ENCODE measurements at regions not wholly inside any gene's neighbourhood (a gene's known extent, or its start where the extent isn't known, plus 50 kb on each side); places are given as distances from the start of the nearest gene placed in this dataset.

- DNase-seq (ENCODE audit: low spot score in 2 of 2), result no peak
- intact Hi-C loops (cut with DNase I; ENCODE audit: low total_unique reads), result no loop called here
- WGBS, 2 donors, result 86 to 90% methylated on average over 6 of the region's 6 CpGs
- TF ChIP-seq CTCF (IDR thresholded peaks at IDR 0.05) (no peak), POLR2A (IDR thresholded peaks at IDR 0.05) (no peak)
- no peak overlapping the region for H3K4me3 ChIP-seq (ENCODE audit: low read depth, poor library complexity, severe bottlenecking)
Measured at GRCh38 chr11:110808248-110808647, 96.0 kb upstream of the ARHGAP20 start.

- TF ChIP-seq POLR2A (IDR thresholded peaks at IDR 0.05) (no peak), CTCF (IDR thresholded peaks at IDR 0.05) (no peak)
- WGBS, 2 donors, result 84 to 92% methylated on average over 2 of the region's 2 CpGs
- no peak for DNase-seq (ENCODE audit: low spot score in 2 of 2)
- H3K4me3 ChIP-seq (ENCODE audit: low read depth, poor library complexity, severe bottlenecking), result no peak overlapping the region
- intact Hi-C loops (cut with DNase I; ENCODE audit: low total_unique reads), result no loop called here
Measured at GRCh38 chr11:110807801-110808200, 95.6 kb upstream of the ARHGAP20 start.

- no peak for DNase-seq (ENCODE audit: low spot score in 2 of 2)
- WGBS, 2 donors, result 86 to 93% methylated on average over 1 of the region's 1 CpG
- no peak overlapping the region for H3K4me3 ChIP-seq (ENCODE audit: low read depth, poor library complexity, severe bottlenecking)
- TF ChIP-seq CTCF (IDR thresholded peaks at IDR 0.05) (no peak), POLR2A (IDR thresholded peaks at IDR 0.05) (no peak)
- intact Hi-C loops (cut with DNase I; ENCODE audit: low total_unique reads), result no loop called here
Measured at GRCh38 chr11:110805756-110806155, 93.5 kb upstream of the ARHGAP20 start.

- H3K4me3 ChIP-seq (ENCODE audit: low read depth, poor library complexity, severe bottlenecking), result no peak overlapping the region
- WGBS, 2 donors, result 89 to 90% methylated on average over 2 of the region's 2 CpGs
- DNase-seq (ENCODE audit: low spot score in 2 of 2), result no peak
- intact Hi-C loops (cut with DNase I; ENCODE audit: low total_unique reads), result no loop called here
- TF ChIP-seq POLR2A (IDR thresholded peaks at IDR 0.05) (no peak), CTCF (IDR thresholded peaks at IDR 0.05) (no peak)
Measured at GRCh38 chr11:110802162-110802561, 89.9 kb upstream of the ARHGAP20 start.

GRCh38 chr11:110801328-110801727 is 89.1 kb upstream of the ARHGAP20 start:
- H3K4me3 ChIP-seq (ENCODE audit: low read depth, poor library complexity, severe bottlenecking), result no peak overlapping the region
- TF ChIP-seq POLR2A (IDR thresholded peaks at IDR 0.05) (no peak), CTCF (IDR thresholded peaks at IDR 0.05) (no peak)
- DNase-seq (ENCODE audit: low spot score in 2 of 2), result no peak
- WGBS, 2 donors, result 70 to 76% methylated on average over 3 of the region's 3 CpGs
- intact Hi-C loops (cut with DNase I; ENCODE audit: low total_unique reads), result no loop called here

- no peak for DNase-seq (ENCODE audit: low spot score in 2 of 2)
- no peak overlapping the region for H3K4me3 ChIP-seq (ENCODE audit: low read depth, poor library complexity, severe bottlenecking)
- no peak for TF ChIP-seq CTCF (IDR thresholded peaks at IDR 0.05)
- no peak for TF ChIP-seq POLR2A (IDR thresholded peaks at IDR 0.05)
- 64 to 67% methylated on average over 6 of the region's 6 CpGs for WGBS, 2 donors
- intact Hi-C loops (cut with DNase I; ENCODE audit: low total_unique reads), result no loop called here
Measured at GRCh38 chr11:110798201-110798900, 86.1 kb upstream of the ARHGAP20 start.

All from lower leg skin (tissue), 4 donors.